ENCODE measurements at regions not wholly inside any gene's neighbourhood (a gene's known extent, or its start where the extent isn't known, plus 50 kb on each side); places are given as distances from the start of the nearest gene placed in this dataset.

DNA sequence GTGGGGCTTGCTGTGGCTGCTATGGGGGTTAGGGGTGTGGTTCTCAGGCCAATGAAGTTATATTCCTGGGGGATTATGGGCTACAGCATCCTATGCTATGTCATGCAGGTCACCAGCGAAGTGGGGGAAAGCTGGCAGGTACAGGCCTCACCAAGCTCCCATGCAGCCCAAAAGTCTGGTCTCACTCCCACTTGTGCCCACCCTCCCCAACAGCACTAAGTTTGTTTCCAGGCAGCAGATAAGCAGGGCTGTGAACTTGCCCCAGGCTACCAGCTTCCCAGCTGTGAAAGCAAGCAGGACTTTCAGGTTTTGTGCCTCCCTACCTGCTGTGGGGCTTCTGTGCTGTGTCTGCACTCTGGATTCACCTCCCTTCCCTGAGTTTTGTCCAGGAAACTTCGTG is 469.7 kb downstream of the CPS1 start:
- Histone ChIP-seq H3K27ac (no peak overlapping the region), H3K36me3 (replicated peaks in 1 of 2; ENCODE audit: insufficient read depth in 1 of 2, low read depth in 2 of 2) (no peaks in the 10 kb centered on the region), H3K4me1 (no peaks in the 10 kb centered on the region), H3K9me3 (no peaks in the 10 kb centered on the region), H3K4me3 (no peak overlapping the region), H3K27me3 (no peaks in the 10 kb centered on the region)
- WGBS, 2 donors, result 44 to 63% methylated on average over 2 of the region's 2 CpGs
- TF ChIP-seq, protein P1, sequence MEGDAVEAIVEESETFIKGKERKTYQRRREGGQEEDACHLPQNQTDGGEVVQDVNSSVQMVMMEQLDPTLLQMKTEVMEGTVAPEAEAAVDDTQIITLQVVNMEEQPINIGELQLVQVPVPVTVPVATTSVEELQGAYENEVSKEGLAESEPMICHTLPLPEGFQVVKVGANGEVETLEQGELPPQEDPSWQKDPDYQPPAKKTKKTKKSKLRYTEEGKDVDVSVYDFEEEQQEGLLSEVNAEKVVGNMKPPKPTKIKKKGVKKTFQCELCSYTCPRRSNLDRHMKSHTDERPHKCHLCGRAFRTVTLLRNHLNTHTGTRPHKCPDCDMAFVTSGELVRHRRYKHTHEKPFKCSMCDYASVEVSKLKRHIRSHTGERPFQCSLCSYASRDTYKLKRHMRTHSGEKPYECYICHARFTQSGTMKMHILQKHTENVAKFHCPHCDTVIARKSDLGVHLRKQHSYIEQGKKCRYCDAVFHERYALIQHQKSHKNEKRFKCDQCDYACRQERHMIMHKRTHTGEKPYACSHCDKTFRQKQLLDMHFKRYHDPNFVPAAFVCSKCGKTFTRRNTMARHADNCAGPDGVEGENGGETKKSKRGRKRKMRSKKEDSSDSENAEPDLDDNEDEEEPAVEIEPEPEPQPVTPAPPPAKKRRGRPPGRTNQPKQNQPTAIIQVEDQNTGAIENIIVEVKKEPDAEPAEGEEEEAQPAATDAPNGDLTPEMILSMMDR (IDR thresholded peaks at IDR 0.05), result no peak
- TF ChIP-seq POLR2A (IDR thresholded peaks at IDR 0.05), result no peak
- no peak for ATAC-seq
- intact Hi-C loops (cut with DNase I), result no loop called here
- no peak for DNase-seq

DNA sequence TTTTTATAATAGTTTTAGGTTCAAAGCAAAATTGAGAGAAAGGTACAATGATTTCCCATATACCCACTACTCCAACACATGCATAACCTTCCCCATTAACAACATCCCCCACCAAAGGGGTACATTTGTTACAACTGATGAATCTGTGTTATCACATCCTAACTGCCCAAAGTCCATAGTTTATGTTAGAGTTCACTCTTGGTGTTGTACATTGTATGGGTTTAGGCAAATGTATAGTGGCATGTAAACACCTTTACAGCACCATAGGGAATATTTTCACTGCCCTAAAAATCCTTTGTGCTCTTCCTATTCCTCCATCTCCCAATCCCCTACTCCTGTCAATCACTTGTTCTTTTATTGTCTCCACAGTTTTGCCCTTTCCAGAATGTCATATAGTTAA is 471.6 kb downstream of the CPS1 start:
- Histone ChIP-seq H3K4me3 (no peak overlapping the region), H3K36me3 (replicated peaks in 1 of 2; ENCODE audit: insufficient read depth in 1 of 2, low read depth in 2 of 2) (no peaks in the 10 kb centered on the region), H3K9me3 (no peaks in the 10 kb centered on the region), H3K4me1 (no peaks in the 10 kb centered on the region), H3K27me3 (no peaks in the 10 kb centered on the region), H3K27ac (no peak overlapping the region)
- TF ChIP-seq, protein P1 (IDR thresholded peaks at IDR 0.05), result no peak
- TF ChIP-seq POLR2A (IDR thresholded peaks at IDR 0.05), result no peak
- no peak for DNase-seq
- intact Hi-C loops (cut with DNase I), result no loop called here
- ATAC-seq, result no peak

DNA sequence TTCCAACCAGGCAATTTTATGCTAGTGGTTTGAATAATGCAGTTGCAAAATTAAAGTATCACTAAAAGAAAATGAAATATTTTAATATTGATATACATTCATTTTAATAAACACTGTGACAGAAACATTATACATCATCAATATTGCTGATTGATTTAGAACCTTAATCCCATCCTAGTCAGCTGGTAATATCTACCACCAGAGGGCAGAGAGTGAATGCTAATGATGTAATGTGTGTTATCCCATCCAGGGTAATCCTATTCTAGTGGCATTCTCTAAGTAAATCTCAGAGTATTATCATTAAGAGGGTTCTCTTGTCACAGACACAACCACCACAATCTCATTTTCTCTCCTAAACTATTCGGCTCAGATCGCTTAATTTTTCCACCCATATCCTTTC is 477.4 kb downstream of the CPS1 start:
- H3K4me3 ChIP-seq, result no peak overlapping the region
- whole genome bisulfite sequencing, 2 donors, result 40 to 42% methylated on average over 2 of the region's 2 CpGs
- no peak for ATAC-seq
- DNase-seq, result no peak
- no peaks in the 10 kb centered on the region for H3K9me3 ChIP-seq
- no peak for TF ChIP-seq POLR2A (IDR thresholded peaks at IDR 0.05)
- TF ChIP-seq, protein P1 (IDR thresholded peaks at IDR 0.05), result peak in 5 of 7 experiments; percentile 9 to 29 (median 21)
- no peaks in the 10 kb centered on the region for H3K27me3 ChIP-seq
- no peak overlapping the region for H3K27ac ChIP-seq
- intact Hi-C loops (cut with DNase I), result no loop called here
- H3K36me3 ChIP-seq (replicated peaks in 1 of 2; ENCODE audit: insufficient read depth in 1 of 2, low read depth in 2 of 2), result no peaks in the 10 kb centered on the region
- no peaks in the 10 kb centered on the region for H3K4me1 ChIP-seq

DNA sequence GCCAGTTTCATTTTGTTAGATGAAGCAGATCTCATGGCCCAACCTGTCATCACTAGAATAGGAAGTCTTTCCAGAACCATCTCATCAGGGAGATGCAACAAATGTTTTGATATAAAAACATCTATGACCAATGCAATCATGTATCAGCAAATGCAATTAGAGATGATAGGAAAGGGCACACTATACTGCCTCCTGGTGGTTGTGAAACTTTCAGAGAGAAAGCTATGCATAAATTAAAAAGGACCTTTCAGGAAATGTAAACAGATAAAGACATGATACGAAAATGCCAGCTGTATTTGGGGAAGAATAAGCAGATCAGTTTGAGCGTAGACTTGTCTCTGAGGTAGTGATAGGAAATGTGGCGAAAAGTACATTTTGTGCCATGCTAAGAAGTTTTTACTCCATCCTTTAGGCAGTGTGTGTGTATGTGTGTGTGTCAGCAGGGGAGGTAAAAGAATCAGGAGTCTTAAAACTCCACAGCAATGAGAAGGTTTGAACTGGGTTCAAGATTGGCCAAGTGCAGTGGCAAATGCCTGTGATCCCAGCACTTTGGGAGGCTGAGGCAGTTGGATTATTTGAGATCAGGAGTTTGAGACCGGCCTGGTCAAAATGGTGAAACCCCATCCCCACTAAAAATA is 479.3 kb downstream of the CPS1 start:
- no peak for TF ChIP-seq POLR2A (IDR thresholded peaks at IDR 0.05)
- TF ChIP-seq, protein P1 (IDR thresholded peaks at IDR 0.05), result peak; percentile 51 to 78 (median 71)
- Histone ChIP-seq H3K27ac (no peak overlapping the region), H3K9me3 (no peaks in the 10 kb centered on the region), H3K4me3 (no peak overlapping the region), H3K36me3 (replicated peaks in 1 of 2; ENCODE audit: insufficient read depth in 1 of 2, low read depth in 2 of 2) (no peaks in the 10 kb centered on the region), H3K4me1 (no peaks in the 10 kb centered on the region), H3K27me3 (no peaks in the 10 kb centered on the region)
- DNase-seq (peak in 3 of 4 donors; percentile 9 to 42 (median 11)), ATAC-seq (peak; percentile 63)
- 36 to 39% methylated on average over 4 of the region's 4 CpGs for WGBS, 2 donors
- intact Hi-C loops (cut with DNase I), result no loop called here

DNA sequence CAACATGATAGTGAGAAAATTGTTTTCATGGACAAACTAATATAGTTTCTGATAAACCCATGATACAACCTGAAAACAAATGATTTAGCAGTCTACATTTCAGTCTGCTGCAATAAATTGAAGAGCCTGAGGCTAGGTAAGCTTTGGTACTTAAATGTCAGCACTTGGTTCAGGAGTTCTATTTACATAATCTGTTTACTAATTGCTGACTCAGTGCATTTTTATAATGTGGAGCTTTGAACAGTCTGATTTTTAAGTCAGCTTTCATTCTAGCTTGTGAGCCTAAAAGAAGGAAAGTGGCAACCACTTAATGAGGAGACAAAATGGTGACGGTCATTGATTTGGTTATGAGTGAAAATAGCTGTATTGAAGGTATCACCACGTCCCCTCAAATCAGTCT is 488.6 kb downstream of the CPS1 start:
- no peaks in the 10 kb centered on the region for H3K36me3 ChIP-seq (replicated peaks in 1 of 2; ENCODE audit: insufficient read depth in 1 of 2, low read depth in 2 of 2)
- 62 to 65% methylated on average over 2 of the region's 2 CpGs for WGBS, 2 donors
- TF ChIP-seq, protein P1 (IDR thresholded peaks at IDR 0.05), result no peak
- TF ChIP-seq POLR2A (IDR thresholded peaks at IDR 0.05), result no peak
- ATAC-seq (no peak), DNase-seq (no peak)
- H3K4me3 ChIP-seq, result no peak overlapping the region
- H3K27ac ChIP-seq, result no peak overlapping the region
- no peaks in the 10 kb centered on the region for H3K4me1 ChIP-seq
- intact Hi-C loops (cut with DNase I), result no loop called here
- H3K27me3 ChIP-seq, result no peaks in the 10 kb centered on the region
- no peaks in the 10 kb centered on the region for H3K9me3 ChIP-seq

All from body of pancreas (tissue), 4 donors.